ENCODE measurements at regions not wholly inside any gene's neighbourhood (a gene's known extent, or its start where the extent isn't known, plus 50 kb on each side); places are given as distances from the start of the nearest gene placed in this dataset.

DNA sequence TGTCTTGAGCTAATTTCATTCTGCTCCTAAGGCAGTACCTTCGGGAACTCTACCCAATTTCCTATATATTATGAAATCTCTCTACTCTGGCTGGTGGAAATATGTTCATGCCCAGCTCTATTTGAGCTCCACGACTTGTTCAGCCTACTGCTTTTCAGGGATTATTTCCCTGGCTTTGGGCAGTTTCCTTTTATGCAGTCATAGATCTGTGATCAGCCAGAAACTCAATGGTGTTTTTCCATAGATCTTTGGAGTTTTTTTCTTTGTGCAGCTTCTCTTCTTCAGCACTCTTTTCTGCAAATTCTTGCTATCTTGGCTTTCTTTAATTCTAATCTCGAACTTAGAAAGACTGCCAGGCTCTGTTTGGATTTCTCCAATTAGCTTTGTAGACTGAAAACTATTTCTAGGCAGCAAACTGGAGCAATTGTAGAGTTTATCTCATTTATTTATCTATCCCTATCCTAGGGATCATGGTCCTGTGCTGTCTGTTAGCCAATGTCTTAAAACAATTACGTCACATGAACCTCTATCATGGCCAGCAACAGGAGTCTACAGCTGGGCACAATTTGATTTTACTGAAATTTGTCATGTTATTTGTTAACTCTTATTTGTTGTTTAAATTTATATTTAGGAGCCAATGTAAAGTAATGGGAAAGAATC, 328.4 kb downstream of the BCKDHB start:
- CTCF ChIA-PET = no interaction called here
- intact Hi-C loops (cut with micrococcal nuclease) = no loop called here

DNA sequence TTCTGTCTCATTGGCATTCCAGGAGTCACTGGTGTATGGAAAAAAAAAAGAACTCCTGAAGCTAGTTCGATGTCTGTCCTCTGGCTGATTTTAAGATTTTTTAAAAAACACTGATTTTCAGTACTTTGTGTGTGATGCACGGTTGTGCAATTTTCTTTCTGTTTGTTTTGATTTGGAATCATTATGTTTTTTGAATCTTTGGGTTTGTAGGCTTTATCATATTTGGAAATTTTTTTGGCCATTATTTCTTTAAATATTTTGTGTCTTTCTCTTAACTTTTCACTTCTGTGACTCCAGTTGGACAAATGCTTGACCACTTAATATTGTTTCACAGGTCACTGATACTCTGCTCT, 327.2 kb downstream of the BCKDHB start:
- H3K36me3 ChIP-seq (ENCODE audit: control insufficient read depth in 1 of 2, insufficient read depth in 2 of 2, low read length in 2 of 2) = no peaks in the 10 kb centered on the region
- no TSS peak for BruUV-seq (replicated peaks)

More for the DNA sequence above, 328.4 kb downstream of the BCKDHB start:
- no peaks in the 10 kb centered on the region for H4K20me1 ChIP-seq (ENCODE audit: insufficient read depth)
- H2AFZ ChIP-seq (ENCODE audit: low read depth, low read length, poor library complexity, severe bottlenecking) = no peak overlapping the region
- no TSS peak for BruUV-seq (replicated peaks)
- H3K27me3 ChIP-seq (ENCODE audit: insufficient read depth, low read length) = no peaks in the 10 kb centered on the region
- H3K79me2 ChIP-seq (ENCODE audit: insufficient read depth, low read length) = no peaks in the 10 kb centered on the region
- H3K4me2 ChIP-seq (ENCODE audit: low read length) = no peak overlapping the region
- H3K4me1 ChIP-seq (ENCODE audit: control insufficient read depth in 1 of 2, insufficient read depth in 2 of 2, low read length in 2 of 2) = peaks cover 12 to 23% of the 10 kb centered on the region in 2 experiments
- no peak overlapping the region for H3K9ac ChIP-seq (ENCODE audit: low read length)
- no peak overlapping the region for H3K27ac ChIP-seq (ENCODE audit: low read depth, low read length)
- no peak for TF ChIP-seq POLR2A (IDR thresholded peaks at IDR 0.05; ENCODE audit: borderline replicate concordance, extremely low read depth, insufficient read depth, insufficient read length)
- TF ChIP-seq JUND (IDR thresholded peaks at IDR 0.05) = no peak
- TF ChIP-seq, protein P1, sequence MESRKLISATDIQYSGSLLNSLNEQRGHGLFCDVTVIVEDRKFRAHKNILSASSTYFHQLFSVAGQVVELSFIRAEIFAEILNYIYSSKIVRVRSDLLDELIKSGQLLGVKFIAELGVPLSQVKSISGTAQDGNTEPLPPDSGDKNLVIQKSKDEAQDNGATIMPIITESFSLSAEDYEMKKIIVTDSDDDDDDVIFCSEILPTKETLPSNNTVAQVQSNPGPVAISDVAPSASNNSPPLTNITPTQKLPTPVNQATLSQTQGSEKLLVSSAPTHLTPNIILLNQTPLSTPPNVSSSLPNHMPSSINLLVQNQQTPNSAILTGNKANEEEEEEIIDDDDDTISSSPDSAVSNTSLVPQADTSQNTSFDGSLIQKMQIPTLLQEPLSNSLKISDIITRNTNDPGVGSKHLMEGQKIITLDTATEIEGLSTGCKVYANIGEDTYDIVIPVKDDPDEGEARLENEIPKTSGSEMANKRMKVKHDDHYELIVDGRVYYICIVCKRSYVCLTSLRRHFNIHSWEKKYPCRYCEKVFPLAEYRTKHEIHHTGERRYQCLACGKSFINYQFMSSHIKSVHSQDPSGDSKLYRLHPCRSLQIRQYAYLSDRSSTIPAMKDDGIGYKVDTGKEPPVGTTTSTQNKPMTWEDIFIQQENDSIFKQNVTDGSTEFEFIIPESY (IDR thresholded peaks at IDR 0.05; ENCODE audit: extremely low read depth, insufficient replicate concordance, low read length) = no peak
- POLR2A ChIA-PET = no interaction called here
- RAD21 ChIA-PET (ENCODE audit: low non-redundant PET in 1 of 2, low total read pairs in 2 of 2, uncharacterized antibody in 2 of 2, unreplicated experiment in 2 of 2) = no interaction called here
- ATAC-seq (no peak), DNase-seq (ENCODE audit: low read depth, low spot score) (no peak)
- no peak overlapping the region for H3K4me3 ChIP-seq (replicated peaks in 1 of 2; ENCODE audit: low read depth in 1 of 2, low read length in 2 of 2)
- H3K9me3 ChIP-seq (ENCODE audit: control insufficient read depth in 1 of 2, insufficient read depth in 1 of 2, low read depth in 1 of 2, low read length in 2 of 2) = no peaks in the 10 kb centered on the region
- no peaks in the 10 kb centered on the region; the same call in 1 of the 2 replicates for H3K9me2 ChIP-seq (ENCODE audit: insufficient read depth)
- no peaks in the 10 kb centered on the region for H3K36me3 ChIP-seq (ENCODE audit: control insufficient read depth in 1 of 2, insufficient read depth in 2 of 2, low read length in 2 of 2)

More for the DNA sequence above, 327.2 kb downstream of the BCKDHB start:
- CTCF ChIA-PET = no interaction called here
- Histone ChIP-seq H3K4me3 (replicated peaks in 1 of 2; ENCODE audit: low read depth in 1 of 2, low read length in 2 of 2) (no peak overlapping the region), H3K9me3 (ENCODE audit: control insufficient read depth in 1 of 2, insufficient read depth in 1 of 2, low read depth in 1 of 2, low read length in 2 of 2) (no peaks in the 10 kb centered on the region), H3K4me1 (ENCODE audit: control insufficient read depth in 1 of 2, insufficient read depth in 2 of 2, low read length in 2 of 2) (peaks cover 7 to 12% of the 10 kb centered on the region in 2 experiments), H3K79me2 (ENCODE audit: insufficient read depth, low read length) (no peaks in the 10 kb centered on the region), H4K20me1 (ENCODE audit: insufficient read depth) (no peaks in the 10 kb centered on the region), H2AFZ (ENCODE audit: low read depth, low read length, poor library complexity, severe bottlenecking) (no peak overlapping the region), H3K9me2 (ENCODE audit: insufficient read depth) (no peaks in the 10 kb centered on the region; the same call in 1 of the 2 replicates), H3K27me3 (ENCODE audit: insufficient read depth, low read length) (no peaks in the 10 kb centered on the region), H3K27ac (ENCODE audit: low read depth, low read length) (no peak overlapping the region), H3K9ac (ENCODE audit: low read length) (no peak overlapping the region), H3K4me2 (ENCODE audit: low read length) (no peak overlapping the region)
- POLR2A ChIA-PET = no interaction called here
- intact Hi-C loops (cut with micrococcal nuclease) = no loop called here
- DNase-seq (ENCODE audit: low read depth, low spot score) = no peak
- TF ChIP-seq SIN3A (IDR thresholded peaks at IDR 0.05; ENCODE audit: low read depth) (no peak), ELF1 (IDR thresholded peaks at IDR 0.05; ENCODE audit: borderline replicate concordance, low read depth) (no peak), ZFX (IDR thresholded peaks at IDR 0.05) (no peak)
- RAD21 ChIA-PET (ENCODE audit: low non-redundant PET in 1 of 2, low total read pairs in 2 of 2, uncharacterized antibody in 2 of 2, unreplicated experiment in 2 of 2) = no interaction called here
- ATAC-seq = no peak
